B cell (primary cell): ENCODE measurements at regions not wholly inside any gene's neighbourhood (a gene's known extent, or its start where the extent isn't known, plus 50 kb on each side); places are given as distances from the start of the nearest gene placed in this dataset.

Source experiments
- ATAC-seq: fragments of 200-7000 bp; cut with Tn5 transposase; one replicate; pipeline ENCODE4 v1.10.0; 2021; ENCODE audit warnings: low read depth, mild to moderate bottlenecking, moderate number of reproducible peaks, moderate library complexity
- CTCF ChIA-PET: fragments of 350-600 bp; sonication (Branson Sonifier 250); formaldehyde crosslinking; loops from one replicate; lab custom pipeline; 2021; ENCODE audit warnings: antibody characterized with exemption, inconsistent platforms; lab: Charles Lee
- POLR2A ChIA-PET: fragments of 350-600 bp; sonication (Branson Sonifier 250); formaldehyde crosslinking; loops from one replicate; lab custom pipeline; 2021; ENCODE audit warnings: antibody characterized with exemption; lab: Charles Lee
- DNase-seq: peaks from one replicate; pipeline ENCODE4 v3.0.0; 2013
- H2AFZ ChIP-seq: 2 replicates; pipeline ENCODE4 v1.6.1; 2012; ENCODE audit warnings: mild to moderate bottlenecking, low read depth, low read length; ENCODE audit not compliant: insufficient read depth, poor library complexity, severe bottlenecking
- H3K27ac ChIP-seq, 2 donors: 1 replicate in 1 of 2; 2 replicates in 1 of 2; pipeline ENCODE4 v1.5.1; 2012 to 2013; ENCODE audit warnings: low read length in 2 of 2, mild to moderate bottlenecking in 2 of 2, moderate library complexity in 1 of 2
- H3K27me3 ChIP-seq, 4 experiments: fragments of 200-600 bp in 1 of 4; sonication (generic) in 1 of 4; replicated peaks in 1 of 4; 1 replicate in 2 of 4; 2 replicates in 2 of 4; pipeline versions ENCODE4 v1.6.1 to v1.7.0; 2013 to 2016; ENCODE audit warnings: low read length in 3 of 4, mild to moderate bottlenecking in 2 of 4, mixed read lengths in 1 of 4, moderate library complexity in 1 of 4; ENCODE audit not compliant: insufficient read depth in 4 of 4, control insufficient read depth in 3 of 4; ENCODE audit errors: control extremely low read depth in 1 of 4
- H3K36me3 ChIP-seq, 2 experiments: replicated peaks in 1 of 2; 1 replicate in 1 of 2; 2 replicates in 1 of 2; pipeline versions ENCODE4 v1.6.1 to v1.7.1; 2013; ENCODE audit warnings: low read length in 1 of 2; ENCODE audit not compliant: insufficient read depth in 2 of 2, control insufficient read depth in 1 of 2; ENCODE audit errors: control extremely low read depth in 1 of 2, extremely low read depth in 1 of 2
- H3K4me1 ChIP-seq, 2 donors: fragments of 200-600 bp in 1 of 2; sonication (generic) in 1 of 2; 1 replicate in 1 of 2; 2 replicates in 1 of 2; pipeline versions ENCODE4 v1.5.1 to v1.6.1; 2013 to 2017; ENCODE audit warnings: low read length in 2 of 2; ENCODE audit not compliant: control insufficient read depth in 2 of 2, insufficient read depth in 2 of 2
- H3K4me2 ChIP-seq: replicated peaks from 2 replicates; pipeline ENCODE3; 2012; ENCODE audit warnings: mild to moderate bottlenecking, low read depth, low read length; ENCODE audit not compliant: poor library complexity, severe bottlenecking
- H3K4me3 ChIP-seq, 5 experiments: fragments of 200-600 bp in 1 of 5; sonication (generic) in 1 of 5; 1 replicate in 3 of 5; 2 replicates in 2 of 5; pipeline versions ENCODE4 v1.5.1 to v1.7.0; 2011 to 2016; ENCODE audit warnings: low read length in 4 of 5, mild to moderate bottlenecking in 4 of 5, low read depth in 2 of 5, control low read depth in 1 of 5, moderate library complexity in 1 of 5; ENCODE audit not compliant: insufficient read depth in 1 of 5; ENCODE audit errors: control extremely low read depth in 1 of 5, extremely low read depth in 1 of 5
- H3K79me2 ChIP-seq: fragments of 200-600 bp; sonication (generic); one replicate; pipeline ENCODE4 v1.6.0; 2016; ENCODE audit warnings: low read length; ENCODE audit not compliant: control insufficient read depth, insufficient read depth
- H3K9ac ChIP-seq: fragments of 200-600 bp; sonication (generic); 2 replicates; pipeline ENCODE4 v1.6.1; 2017; ENCODE audit warnings: mild to moderate bottlenecking, low read length, moderate library complexity
- H3K9me3 ChIP-seq, 3 donors: one replicate each; pipeline versions ENCODE4 v1.6.1 to v1.7.1; 2013; ENCODE audit warnings: low read length in 2 of 3; ENCODE audit not compliant: control insufficient read depth in 2 of 3, insufficient read depth in 1 of 3; ENCODE audit errors: control extremely low read depth in 1 of 3
- H4K20me1 ChIP-seq: 2 replicates; pipeline ENCODE4 v1.6.0; 2012; ENCODE audit warnings: mild to moderate bottlenecking, low read length; ENCODE audit not compliant: insufficient read depth, control insufficient read depth, poor library complexity, severe bottlenecking
- H3K27ac Mint-ChIP-seq: one replicate; pipeline ENCODE4 v1.8.0; 2021; ENCODE audit warnings: mixed read lengths
- H3K27me3 Mint-ChIP-seq: one replicate; pipeline ENCODE4 v1.8.0; 2021; ENCODE audit warnings: mixed read lengths
- H3K4me1 Mint-ChIP-seq: one replicate; pipeline ENCODE4 v1.8.0; 2021; ENCODE audit warnings: mixed read lengths
- H3K4me3 Mint-ChIP-seq: one replicate; pipeline ENCODE4 v1.8.0; 2021; ENCODE audit warnings: mixed read lengths
- H3K9me3 Mint-ChIP-seq: one replicate; pipeline ENCODE4 v1.8.0; 2022; ENCODE audit warnings: mixed read lengths; ENCODE audit not compliant: insufficient read depth
- CTCF ChIP-seq: fragments of 200-600 bp; IDR thresholded peaks from one replicate; pipeline ENCODE4 v1.8.0; 2022; ENCODE audit warnings: antibody characterized with exemption, mild to moderate bottlenecking
- EZH2 ChIP-seq: IDR thresholded peaks from 2 replicates; pipeline ENCODE4 v1.6.1; 2012; ENCODE audit warnings: borderline replicate concordance, low read depth, mild to moderate bottlenecking, moderate library complexity, low read length; ENCODE audit not compliant: insufficient read depth, poor library complexity, severe bottlenecking
- WGBS: methylation state at CpG from one replicate; pipeline ENCODE4 v1.1.5; 2013; ENCODE audit warnings: missing lambda C conversion rate; ENCODE audit not compliant: insufficient coverage; 5-methylcytosine and 5-hydroxymethylcytosine counted together
- intact Hi-C: fragments of 100-400 bp; cut with micrococcal nuclease; formaldehyde crosslinking; loops from one replicate; pipeline ENCODE4 v1.10.0; 2022

- Mint-ChIP-seq H3K4me3 (no peak overlapping the region), H3K27me3 (no peaks in the 10 kb centered on the region), H3K27ac (no peak overlapping the region), H3K4me1 (no peaks in the 10 kb centered on the region), H3K9me3 (peaks cover 3% of the 10 kb centered on the region)
- no peaks in the 10 kb centered on the region for H4K20me1 ChIP-seq
- H3K9ac ChIP-seq, result no peak overlapping the region
- peaks cover 0 to under 1% (median 0%) of the 10 kb centered on the region in 3 donors for H3K9me3 ChIP-seq
- TF ChIP-seq CTCF (no peak), EZH2 (no peak)
- WGBS, result 33% methylated on average over 1 of the region's 1 CpG
- DNase-seq (no peak), ATAC-seq (no peak)
- POLR2A ChIA-PET, result no interaction called here
- H3K4me3 ChIP-seq, result no peak overlapping the region
- intact Hi-C loops, result no loop called here
- H3K36me3 ChIP-seq, result no peaks in the 10 kb centered on the region
- no peak overlapping the region for H3K4me2 ChIP-seq
- no peak overlapping the region for H3K27ac ChIP-seq
- no peak overlapping the region for H2AFZ ChIP-seq
- CTCF ChIA-PET, result no interaction called here
- H3K79me2 ChIP-seq, result no peaks in the 10 kb centered on the region
- no peaks in the 10 kb centered on the region for H3K27me3 ChIP-seq
- no peaks in the 10 kb centered on the region for H3K4me1 ChIP-seq
These were observed 337.6 kb upstream of the SLC10A2 start for GRCh38 chr13:103403814-103404213.

- H3K9ac ChIP-seq, result no peak overlapping the region
- DNase-seq (no peak), ATAC-seq (no peak)
- no peak overlapping the region for H3K27ac Mint-ChIP-seq
- H3K27me3 Mint-ChIP-seq, result no peaks in the 10 kb centered on the region
- no peaks in the 10 kb centered on the region for H3K4me1 Mint-ChIP-seq
- peaks cover 0 to 7% (median 0%) of the 10 kb centered on the region in 3 donors for H3K9me3 ChIP-seq
- peaks cover 3% of the 10 kb centered on the region for H3K9me3 Mint-ChIP-seq
- no peak overlapping the region for H3K4me3 Mint-ChIP-seq
- H3K36me3 ChIP-seq, result no peaks in the 10 kb centered on the region
- no peak overlapping the region for H3K4me3 ChIP-seq
- H3K79me2 ChIP-seq, result no peaks in the 10 kb centered on the region
- no peak overlapping the region for H2AFZ ChIP-seq
- H3K4me1 ChIP-seq, result no peaks in the 10 kb centered on the region
- TF ChIP-seq EZH2, result no peak
- no peak for TF ChIP-seq CTCF
- no peaks in the 10 kb centered on the region for H3K27me3 ChIP-seq
- ChIA-PET POLR2A (no interaction called here), CTCF (no interaction called here)
- WGBS, result 88% methylated on average over 1 of the region's 4 CpGs
- H3K27ac ChIP-seq, result no peak overlapping the region
- intact Hi-C loops, result no loop called here
- H3K4me2 ChIP-seq, result no peak overlapping the region
- H4K20me1 ChIP-seq, result no peaks in the 10 kb centered on the region
These were observed 337.0 kb upstream of the SLC10A2 start for GRCh38 chr13:103403148-103403740.
